ENCODE measurements at regions not wholly inside any gene's neighbourhood (a gene's known extent, or its start where the extent isn't known, plus 50 kb on each side); places are given as distances from the start of the nearest gene placed in this dataset.

DNA sequence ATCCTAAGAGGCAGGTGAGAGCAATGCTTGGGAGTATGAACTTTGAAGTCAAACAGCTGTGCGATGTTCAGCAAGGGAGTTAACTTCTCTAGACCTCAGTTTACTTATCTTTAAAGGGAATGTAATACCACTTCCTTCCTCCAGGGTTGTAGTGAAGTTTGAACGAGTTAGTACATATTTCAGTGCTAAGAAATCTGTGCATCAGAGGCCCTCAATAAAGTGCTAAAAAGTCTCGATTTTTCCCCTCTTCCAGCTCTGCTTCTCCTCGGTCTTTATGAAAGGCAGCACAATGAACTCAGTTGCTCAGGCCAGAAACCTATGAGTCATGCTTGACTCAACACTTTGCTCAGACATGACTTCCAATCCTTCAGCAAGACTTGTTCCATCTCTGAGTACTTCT lies 418.9 kb downstream of the MDFIC start:
- Mint-ChIP-seq H3K27ac (no peak overlapping the region), H3K9me3 (no peaks in the 10 kb centered on the region), H3K4me3 (no peak overlapping the region), H3K27me3 (ENCODE audit: insufficient read depth) (no peaks in the 10 kb centered on the region), H3K36me3 (ENCODE audit: low read depth) (no peaks in the 10 kb centered on the region), H3K4me1 (no peaks in the 10 kb centered on the region)
- 85 to 88% methylated on average over 3 to 4 of the region's 4 CpGs for WGBS, 2 experiments (ENCODE audit: insufficient coverage in 1 of 2, insufficient read length in 1 of 2)
- Histone ChIP-seq H3K36me3 (ENCODE audit: control insufficient read depth, insufficient read depth, low read length) (no peaks in the 10 kb centered on the region), H3K27me3 (ENCODE audit: control insufficient read depth, insufficient read depth, low read length, poor library complexity, severe bottlenecking) (no peaks in the 10 kb centered on the region), H3K27ac (ENCODE audit: low read depth, low read length) (no peak overlapping the region), H3K4me1 (ENCODE audit: control insufficient read depth, insufficient read depth, low read length) (no peaks in the 10 kb centered on the region), H3K9me3 (ENCODE audit: control insufficient read depth, low read length) (no peaks in the 10 kb centered on the region), H3K9ac (ENCODE audit: extremely low read depth, low read length, poor library complexity, severe bottlenecking) (no peak overlapping the region), H3K4me3 (ENCODE audit: low read length) (no peak overlapping the region)
- peak; percentile 67 for TF ChIP-seq CTCF (conservative IDR thresholded peaks at IDR 0.05)
- no peak for DNase-seq

- Histone ChIP-seq H3K36me3 (ENCODE audit: control insufficient read depth, insufficient read depth, low read length) (no peaks in the 10 kb centered on the region), H3K9me3 (ENCODE audit: control insufficient read depth, low read length) (no peaks in the 10 kb centered on the region), H3K27ac (ENCODE audit: low read depth, low read length) (no peak overlapping the region), H3K4me3 (ENCODE audit: low read length) (no peak overlapping the region), H3K27me3 (ENCODE audit: control insufficient read depth, insufficient read depth, low read length, poor library complexity, severe bottlenecking) (no peaks in the 10 kb centered on the region), H3K4me1 (ENCODE audit: control insufficient read depth, insufficient read depth, low read length) (no peaks in the 10 kb centered on the region), H3K9ac (ENCODE audit: extremely low read depth, low read length, poor library complexity, severe bottlenecking) (no peak overlapping the region)
- H3K27me3 Mint-ChIP-seq (ENCODE audit: insufficient read depth), result no peaks in the 10 kb centered on the region
- no peak for TF ChIP-seq CTCF (conservative IDR thresholded peaks at IDR 0.05)
- no peak overlapping the region for H3K27ac Mint-ChIP-seq
- no peak for DNase-seq
- H3K4me3 Mint-ChIP-seq, result no peak overlapping the region
- H3K4me1 Mint-ChIP-seq, result no peaks in the 10 kb centered on the region
- H3K9me3 Mint-ChIP-seq, result no peaks in the 10 kb centered on the region
- 98 to 100% methylated on average over 4 of the region's 4 CpGs for WGBS, 2 experiments (ENCODE audit: insufficient coverage in 1 of 2, insufficient read length in 1 of 2)
- no peaks in the 10 kb centered on the region for H3K36me3 Mint-ChIP-seq (ENCODE audit: low read depth)
Observed at GRCh38 chr7:115338016-115338415, 416.1 kb downstream of the MDFIC start.

DNA sequence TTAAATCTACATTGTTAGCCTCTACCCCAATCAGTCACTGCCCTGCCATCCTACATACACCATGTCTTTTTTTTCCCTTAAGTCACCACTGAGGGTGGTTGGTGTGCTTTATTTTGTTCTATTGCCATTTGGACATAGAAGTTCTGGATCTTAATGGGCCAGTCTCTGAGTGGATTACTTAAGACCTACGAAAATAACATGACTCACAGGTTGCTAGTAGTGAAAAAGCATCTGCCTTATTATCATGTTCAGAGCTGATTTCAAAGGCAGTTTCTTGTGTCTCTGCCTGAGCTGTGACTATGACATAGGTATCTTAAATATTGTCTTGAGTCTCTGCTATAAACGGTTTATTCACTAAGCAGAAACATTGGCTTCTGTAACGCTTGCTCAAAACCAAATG lies 410.8 kb downstream of the MDFIC start:
- no peak overlapping the region for H3K27ac Mint-ChIP-seq
- H3K36me3 Mint-ChIP-seq (ENCODE audit: low read depth), result no peaks in the 10 kb centered on the region
- Histone ChIP-seq H3K9ac (ENCODE audit: extremely low read depth, low read length, poor library complexity, severe bottlenecking) (no peak overlapping the region), H3K4me3 (ENCODE audit: low read length) (no peak overlapping the region), H3K27me3 (ENCODE audit: control insufficient read depth, insufficient read depth, low read length, poor library complexity, severe bottlenecking) (no peaks in the 10 kb centered on the region), H3K36me3 (ENCODE audit: control insufficient read depth, insufficient read depth, low read length) (no peaks in the 10 kb centered on the region), H3K4me1 (ENCODE audit: control insufficient read depth, insufficient read depth, low read length) (no peaks in the 10 kb centered on the region), H3K9me3 (ENCODE audit: control insufficient read depth, low read length) (no peaks in the 10 kb centered on the region), H3K27ac (ENCODE audit: low read depth, low read length) (no peak overlapping the region)
- H3K4me1 Mint-ChIP-seq, result no peaks in the 10 kb centered on the region
- TF ChIP-seq CTCF (conservative IDR thresholded peaks at IDR 0.05), result no peak
- H3K4me3 Mint-ChIP-seq, result no peak overlapping the region
- H3K9me3 Mint-ChIP-seq, result no peaks in the 10 kb centered on the region
- 92 to 94% methylated on average over 2 to 3 of the region's 3 CpGs for WGBS, 2 experiments (ENCODE audit: insufficient coverage in 1 of 2, insufficient read length in 1 of 2)
- no peak for DNase-seq
- H3K27me3 Mint-ChIP-seq (ENCODE audit: insufficient read depth), result no peaks in the 10 kb centered on the region

Data from endodermal cell (in vitro differentiated cells).